GM12891 (cell line): ENCODE measurements at regions not wholly inside any gene's neighbourhood (a gene's known extent, or its start where the extent isn't known, plus 50 kb on each side); places are given as distances from the start of the nearest gene placed in this dataset.

Source experiments
- PAX5 ChIP-seq: IDR thresholded peaks from 2 replicates; pipeline ENCODE4 v1.6.1; 2011; ENCODE audit warnings: low read length, moderate library complexity, mild to moderate bottlenecking; ENCODE audit not compliant: insufficient read depth, severe bottlenecking
- POLR2A ChIP-seq: IDR thresholded peaks from 2 replicates; pipeline ENCODE4 v1.6.1; 2011; ENCODE audit warnings: low read depth, low read length, control low read depth
- POLR2AphosphoS5 ChIP-seq: IDR thresholded peaks from 2 replicates; pipeline ENCODE4 v1.6.1; 2011; ENCODE audit warnings: low read depth, low read length, control low read depth
- POU2F2 ChIP-seq: IDR thresholded peaks from 2 replicates; pipeline ENCODE4 v1.6.1; 2011; ENCODE audit warnings: low read depth, mild to moderate bottlenecking, control low read depth, low read length, moderate library complexity
- SPI1 ChIP-seq: IDR thresholded peaks from 2 replicates; pipeline ENCODE4 v1.6.1; 2011; ENCODE audit warnings: low read depth, low read length, control low read depth
- TAF1 ChIP-seq: IDR thresholded peaks from 2 replicates; pipeline ENCODE4 v1.6.1; 2011; ENCODE audit warnings: low read depth, low read length, control low read depth

DNA sequence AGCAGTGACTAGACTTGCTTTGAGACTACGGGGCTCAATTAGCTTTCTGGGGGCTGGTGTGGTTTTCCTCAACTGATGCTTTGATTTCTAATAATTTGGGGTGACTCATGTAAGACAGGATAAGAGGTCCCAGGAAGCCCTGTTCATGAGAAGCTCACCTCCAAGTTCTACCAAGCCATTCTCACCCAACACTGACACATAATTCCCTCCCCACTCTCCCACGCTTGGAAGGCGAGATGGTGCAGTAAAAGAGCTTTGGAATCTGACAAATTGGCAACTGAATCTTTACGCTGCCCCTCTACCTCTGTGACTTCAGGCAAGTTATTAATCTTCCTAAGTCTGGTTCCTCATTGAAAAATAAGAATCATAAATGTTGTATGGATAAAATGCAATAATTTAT, 299.1 kb upstream of the DUSP10 start:
- TF ChIP-seq POLR2A (no peak), POLR2AphosphoS5 (no peak), TAF1 (no peak), SPI1 (no peak), POU2F2 (no peak), PAX5 (no peak)
